ENCODE measurements at regions not wholly inside any gene's neighbourhood (a gene's known extent, or its start where the extent isn't known, plus 50 kb on each side); places are given as distances from the start of the nearest gene placed in this dataset.
A peak's percentile ranks its signal among the peaks of the same experiment; 100 is the strongest.
"Not testable (repeated sequence)": the region's sequence is repeated elsewhere in the genome, so short reads cannot be mapped to it uniquely, and the experiment has no call there.

- DNase-seq = not testable (repeated sequence)
These were observed 116.1 kb upstream of the GJE1 start for GRCh38 chr6:142016666-142017065.

- not testable (repeated sequence) for DNase-seq
These were observed 117.3 kb upstream of the GJE1 start for GRCh38 chr6:142015463-142015862.

GRCh38 chr6:142015011-142015410 lies 117.7 kb upstream of the GJE1 start:
- no peak for DNase-seq

GRCh38 chr6:142014515-142014914 lies 118.2 kb upstream of the GJE1 start:
- DNase-seq = no peak

GRCh38 chr6:142013875-142014495 lies 118.7 kb upstream of the GJE1 start:
- DNase-seq = no peak

- DNase-seq = no peak
These were observed 119.4 kb upstream of the GJE1 start for GRCh38 chr6:142013287-142013686.

- DNase-seq = no peak
These were observed 121.0 kb upstream of the GJE1 start for GRCh38 chr6:142011775-142012174.

GRCh38 chr6:142011156-142011555 lies 121.6 kb upstream of the GJE1 start:
- no peak for DNase-seq

GRCh38 chr6:142009647-142010046 lies 123.1 kb upstream of the GJE1 start:
- DNase-seq = no peak

GRCh38 chr6:142008781-142009180 lies 123.9 kb upstream of the GJE1 start:
- no peak for DNase-seq

- DNase-seq = no peak
These were observed 124.5 kb upstream of the GJE1 start for GRCh38 chr6:142008016-142008735.

- no peak for DNase-seq
These were observed 127.7 kb upstream of the GJE1 start for GRCh38 chr6:142005021-142005420.

GRCh38 chr6:142002825-142003405 lies 129.8 kb upstream of the GJE1 start:
- no peak for DNase-seq

- no peak for DNase-seq
These were observed 135.9 kb upstream of the GJE1 start for GRCh38 chr6:141996823-141997222.

GRCh38 chr6:141992109-141992508 lies 140.6 kb upstream of the GJE1 start:
- no peak for DNase-seq

GRCh38 chr6:141990840-141991239 lies 141.9 kb upstream of the GJE1 start:
- no peak for DNase-seq

GRCh38 chr6:141989706-141989959 lies 143.1 kb upstream of the GJE1 start:
- no peak for DNase-seq

- peak; percentile 20 to 23 for DNase-seq
These were observed 143.6 kb upstream of the GJE1 start for GRCh38 chr6:141988954-141989705.

GRCh38 chr6:141988327-141988726 lies 144.4 kb upstream of the GJE1 start:
- no peak for DNase-seq

GRCh38 chr6:141986457-141986856 lies 146.3 kb upstream of the GJE1 start:
- DNase-seq = no peak

GRCh38 chr6:141981190-141981589 lies 151.5 kb upstream of the GJE1 start:
- no peak for DNase-seq

- no peak for DNase-seq
These were observed 154.9 kb upstream of the GJE1 start for GRCh38 chr6:141977782-141978181.

GRCh38 chr6:141976994-141977393 lies 155.7 kb upstream of the GJE1 start:
- DNase-seq = no peak

Data from SHP77 (cell line).